Gastroesophageal sphincter (tissue), 4 donors: ENCODE measurements at regions not wholly inside any gene's neighbourhood (a gene's known extent, or its start where the extent isn't known, plus 50 kb on each side); places are given as distances from the start of the nearest gene placed in this dataset.

ENCODE experiments used
- ATAC-seq: fragments of 150-250 bp; one replicate; pipeline ENCODE4 v1.9.1; 2016; ENCODE audit warnings: mild to moderate bottlenecking, moderate library complexity
- H3K27ac ChIP-seq, 4 donors: fragments of 200-600 bp; sonication (generic) in 3 of 4; 1 replicate in 3 of 4; 2 replicates in 1 of 4; pipeline ENCODE4 v1.5.1; 2016 to 2019
- H3K27me3 ChIP-seq: fragments of 200-600 bp; sonication (generic); one replicate; pipeline ENCODE4 v1.5.1; 2019
- H3K36me3 ChIP-seq, 2 donors: fragments of 200-600 bp; sonication (generic); one replicate each; pipeline ENCODE4 v1.5.1; 2019; ENCODE audit warnings: control low read depth in 1 of 2
- H3K4me1 ChIP-seq, 3 donors: fragments of 200-600 bp; sonication (generic); 1 replicate in 2 of 3; 2 replicates in 1 of 3; pipeline ENCODE4 v1.5.1; 2016 to 2019; ENCODE audit warnings: control low read depth in 2 of 3
- H3K4me3 ChIP-seq, 2 donors: fragments of 200-600 bp; sonication (generic); one replicate each; pipeline ENCODE4 v1.5.1; 2019; ENCODE audit warnings: mild to moderate bottlenecking in 1 of 2, moderate library complexity in 1 of 2
- H3K9me3 ChIP-seq, 3 donors: fragments of 200-600 bp; sonication (generic); one replicate each; pipeline ENCODE4 v1.5.1; 2017 to 2019; ENCODE audit warnings: control low read depth in 2 of 3
- EP300 ChIP-seq: sonication (generic); formaldehyde crosslinking; IDR thresholded peaks from one replicate; pipeline ENCODE4 v1.6.1; 2017; ENCODE audit warnings: antibody characterized with exemption, mild to moderate bottlenecking
- POLR2A ChIP-seq, 2 donors: fragments of 450-650 bp; IDR thresholded peaks; one replicate each; pipeline ENCODE4 v1.6.1; 2017; ENCODE audit warnings: antibody characterized with exemption in 2 of 2, mild to moderate bottlenecking in 2 of 2, moderate library complexity in 1 of 2
- POLR2AphosphoS5 ChIP-seq: sonication (generic); formaldehyde crosslinking; IDR thresholded peaks from one replicate; pipeline ENCODE4 v1.6.1; 2017; ENCODE audit warnings: antibody characterized with exemption
- WGBS, 2 donors: methylation state at CpG; one replicate each; pipeline ENCODE4 v1.1.5; 2018; ENCODE audit warnings: low coverage in 1 of 2; 5-methylcytosine and 5-hydroxymethylcytosine counted together
- TF ChIP-seq, protein P1 (sequence below), 4 experiments: fragments of 200-600 bp in 2 of 4; fragments of 450-650 bp in 2 of 4; sonication (generic) in 1 of 4; IDR thresholded peaks; one replicate each; pipeline ENCODE4 v1.5.1; 2017 to 2019; ENCODE audit warnings: antibody characterized with exemption in 4 of 4, mild to moderate bottlenecking in 2 of 4, moderate library complexity in 2 of 4

DNA sequence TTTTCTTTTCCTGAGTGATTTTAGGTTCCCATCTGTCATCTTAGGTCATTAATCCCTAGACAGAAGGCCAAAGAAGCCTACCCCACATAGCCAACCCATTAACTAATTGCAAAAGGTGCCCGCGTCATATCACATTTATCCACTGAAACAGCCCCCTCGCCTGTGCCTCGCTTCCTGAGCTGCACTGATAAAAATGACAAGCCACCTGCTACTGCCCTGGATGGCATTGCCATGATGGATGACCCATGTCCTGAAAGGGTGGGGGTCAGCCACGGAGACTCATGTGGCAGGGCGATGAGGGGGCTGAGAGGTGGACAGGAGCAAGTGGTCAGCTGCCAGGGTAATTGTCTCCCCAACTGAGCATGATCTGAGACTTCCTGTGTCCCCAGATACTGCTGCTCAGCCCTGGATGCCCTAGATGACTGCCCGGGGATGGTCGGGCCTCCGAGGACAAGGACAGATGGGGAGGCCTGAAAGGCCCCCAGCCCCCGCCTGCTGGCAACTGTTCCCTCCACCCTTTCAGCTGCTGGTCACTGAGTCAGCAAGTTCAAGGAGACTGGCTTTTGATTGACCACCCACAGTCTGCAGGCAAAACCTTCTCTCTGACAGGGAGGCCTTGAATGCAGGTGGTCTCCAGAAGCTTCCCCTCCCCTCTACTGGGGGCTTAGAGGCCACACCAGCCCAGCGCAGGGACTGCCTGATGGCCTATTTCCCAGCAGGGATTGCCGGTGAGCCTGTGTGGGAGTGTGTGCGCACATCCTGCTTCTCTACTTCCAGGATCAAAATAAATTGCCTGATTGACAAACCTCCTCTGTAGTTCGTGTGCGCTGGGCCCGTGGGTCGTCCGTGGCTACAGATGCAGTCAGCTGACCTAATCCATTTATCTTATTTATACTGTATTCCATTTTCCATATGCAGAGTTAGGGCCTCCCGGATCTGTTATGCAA is 496.3 kb downstream of the BCOR start:
- TF ChIP-seq POLR2A (IDR thresholded peaks at IDR 0.05): no peak
- TF ChIP-seq POLR2AphosphoS5: no peak
- TF ChIP-seq, protein P1, sequence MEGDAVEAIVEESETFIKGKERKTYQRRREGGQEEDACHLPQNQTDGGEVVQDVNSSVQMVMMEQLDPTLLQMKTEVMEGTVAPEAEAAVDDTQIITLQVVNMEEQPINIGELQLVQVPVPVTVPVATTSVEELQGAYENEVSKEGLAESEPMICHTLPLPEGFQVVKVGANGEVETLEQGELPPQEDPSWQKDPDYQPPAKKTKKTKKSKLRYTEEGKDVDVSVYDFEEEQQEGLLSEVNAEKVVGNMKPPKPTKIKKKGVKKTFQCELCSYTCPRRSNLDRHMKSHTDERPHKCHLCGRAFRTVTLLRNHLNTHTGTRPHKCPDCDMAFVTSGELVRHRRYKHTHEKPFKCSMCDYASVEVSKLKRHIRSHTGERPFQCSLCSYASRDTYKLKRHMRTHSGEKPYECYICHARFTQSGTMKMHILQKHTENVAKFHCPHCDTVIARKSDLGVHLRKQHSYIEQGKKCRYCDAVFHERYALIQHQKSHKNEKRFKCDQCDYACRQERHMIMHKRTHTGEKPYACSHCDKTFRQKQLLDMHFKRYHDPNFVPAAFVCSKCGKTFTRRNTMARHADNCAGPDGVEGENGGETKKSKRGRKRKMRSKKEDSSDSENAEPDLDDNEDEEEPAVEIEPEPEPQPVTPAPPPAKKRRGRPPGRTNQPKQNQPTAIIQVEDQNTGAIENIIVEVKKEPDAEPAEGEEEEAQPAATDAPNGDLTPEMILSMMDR (IDR thresholded peaks at IDR 0.05): no peak
- no peak for TF ChIP-seq EP300
- Histone ChIP-seq H3K4me3 (no peak overlapping the region), H3K27ac (no peak overlapping the region), H3K27me3 (no peaks in the 10 kb centered on the region), H3K9me3 (no peaks in the 10 kb centered on the region), H3K36me3 (no peaks in the 10 kb centered on the region), H3K4me1 (peaks cover 0 to 7% (median 0%) of the 10 kb centered on the region in 3 donors)
- no peak for ATAC-seq
- WGBS, 2 donors: 55% methylated on average over 7 of the region's 19 CpGs; no CpG with 5 or more reads in 1 of the 2 donors

DNA sequence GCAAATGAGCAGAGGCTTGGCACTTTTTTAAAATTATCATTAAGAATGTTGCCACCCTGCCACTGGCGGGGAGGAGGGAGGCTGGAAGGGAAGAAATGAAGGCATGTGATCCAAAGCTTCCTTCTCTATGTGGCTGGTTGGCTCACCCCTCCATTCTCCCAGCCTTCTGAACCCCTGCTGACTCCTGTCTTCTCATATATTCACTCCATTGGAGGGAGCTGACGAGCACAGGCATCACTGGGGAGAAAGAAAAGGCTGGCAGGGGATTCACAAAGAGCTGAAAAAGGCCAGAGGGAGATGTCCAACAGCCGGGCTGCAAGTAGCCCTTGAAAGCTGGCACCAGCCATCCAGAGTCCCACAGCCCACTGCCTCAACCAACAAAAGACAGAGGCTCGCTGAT is 495.6 kb downstream of the BCOR start:
- ATAC-seq: no peak
- Histone ChIP-seq H3K27ac (no peak overlapping the region), H3K36me3 (no peaks in the 10 kb centered on the region), H3K9me3 (no peaks in the 10 kb centered on the region), H3K27me3 (no peaks in the 10 kb centered on the region), H3K4me1 (peaks cover 0 to 7% (median 0%) of the 10 kb centered on the region in 3 donors), H3K4me3 (no peak overlapping the region)
- 33 to 100% methylated on average over 1 of the region's 4 CpGs for WGBS, 2 donors
- TF ChIP-seq, protein P1 (IDR thresholded peaks at IDR 0.05): no peak
- TF ChIP-seq EP300 (no peak), POLR2AphosphoS5 (no peak), POLR2A (IDR thresholded peaks at IDR 0.05) (no peak)

DNA sequence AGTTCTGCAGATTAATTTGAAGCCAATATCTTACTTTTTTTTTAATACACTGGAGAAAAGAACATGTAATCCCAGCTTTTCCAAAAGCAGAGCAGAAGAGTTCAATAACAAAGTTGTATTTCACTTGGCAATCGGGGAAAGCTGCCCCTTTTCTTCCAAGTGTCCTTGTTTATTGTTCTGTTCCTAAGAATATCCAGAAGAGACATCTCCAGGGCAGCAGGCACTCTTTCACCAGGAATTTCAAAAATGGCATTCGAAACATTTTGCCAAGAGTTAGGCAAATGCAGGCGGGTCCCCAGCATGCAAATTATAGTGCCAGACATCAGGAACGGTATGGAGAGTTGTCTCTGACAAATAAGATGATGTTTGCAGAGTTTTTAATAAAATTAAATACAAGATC is 494.5 kb downstream of the BCOR start:
- TF ChIP-seq, protein P1 (IDR thresholded peaks at IDR 0.05): no peak
- TF ChIP-seq POLR2AphosphoS5 (no peak), POLR2A (IDR thresholded peaks at IDR 0.05) (no peak), EP300 (no peak)
- H3K27ac ChIP-seq: peak overlapping the region in 1 of 4 donors; percentile 47

DNA sequence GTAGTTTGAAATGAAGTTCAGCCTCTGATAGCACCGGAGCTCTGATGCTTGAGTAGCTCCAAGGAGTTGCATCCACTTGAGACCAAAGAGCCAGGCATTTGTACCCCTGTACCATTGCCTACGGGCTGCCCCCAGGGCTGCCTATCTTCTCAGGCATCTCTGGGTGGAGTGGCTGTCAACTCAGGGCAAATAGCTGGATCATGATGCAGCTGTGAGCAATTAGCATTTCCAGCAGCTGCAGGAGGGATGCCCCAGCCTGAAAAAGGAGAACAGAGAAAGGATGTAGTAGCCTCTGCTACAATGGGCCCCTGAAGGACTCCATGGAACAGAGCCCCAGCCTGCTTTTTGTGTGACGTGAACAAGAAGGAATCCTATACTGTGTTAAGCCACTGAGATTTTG is 492.6 kb downstream of the BCOR start:
- no peak overlapping the region for H3K27ac ChIP-seq
- no peaks in the 10 kb centered on the region for H3K27me3 ChIP-seq
- H3K9me3 ChIP-seq: no peaks in the 10 kb centered on the region
- ATAC-seq: no peak
- no peak overlapping the region for H3K4me3 ChIP-seq
- 57 to 63% methylated on average over 1 to 2 of the region's 3 CpGs for WGBS, 2 donors
- peaks cover 0 to 7% (median 0%) of the 10 kb centered on the region in 3 donors for H3K4me1 ChIP-seq
- no peaks in the 10 kb centered on the region for H3K36me3 ChIP-seq
- TF ChIP-seq POLR2A (IDR thresholded peaks at IDR 0.05): no peak
- TF ChIP-seq, protein P1 (IDR thresholded peaks at IDR 0.05): no peak
- no peak for TF ChIP-seq POLR2AphosphoS5
- TF ChIP-seq EP300: no peak

More for the DNA sequence above, 494.5 kb downstream of the BCOR start:
- Histone ChIP-seq H3K27me3 (no peaks in the 10 kb centered on the region), H3K9me3 (no peaks in the 10 kb centered on the region), H3K4me3 (no peak overlapping the region), H3K36me3 (no peaks in the 10 kb centered on the region), H3K4me1 (peaks cover 0 to 7% (median 0%) of the 10 kb centered on the region in 3 donors)
- 33% methylated on average over 3 of the region's 4 CpGs; no CpG with 5 or more reads in 1 of the 2 donors for WGBS, 2 donors
- ATAC-seq: peak; percentile 48

DNA sequence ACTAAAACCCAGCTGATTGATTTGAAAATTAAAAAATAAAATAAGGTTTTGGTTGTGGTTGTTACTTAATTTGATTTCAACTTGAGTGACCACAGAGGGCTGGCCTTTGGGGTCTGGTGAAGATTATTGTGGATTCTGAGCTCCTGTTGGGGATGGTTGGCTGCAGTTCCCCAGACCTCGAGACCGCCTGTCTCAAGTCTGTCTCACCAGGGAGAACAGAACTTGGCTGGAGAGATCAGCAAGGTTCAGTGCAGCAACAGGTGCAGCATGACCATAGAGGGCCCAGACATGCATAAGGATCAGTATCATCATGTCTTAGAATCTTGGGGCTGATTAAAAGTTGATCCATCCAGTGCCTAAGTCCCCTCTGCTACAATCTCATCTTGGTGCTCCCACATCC is 491.9 kb downstream of the BCOR start:
- Histone ChIP-seq H3K9me3 (no peaks in the 10 kb centered on the region), H3K4me1 (peaks cover 0 to 7% (median 0%) of the 10 kb centered on the region in 3 donors), H3K4me3 (no peak overlapping the region), H3K36me3 (no peaks in the 10 kb centered on the region), H3K27ac (no peak overlapping the region), H3K27me3 (no peaks in the 10 kb centered on the region)
- WGBS, 2 donors: 83 to 90% methylated on average over 1 to 2 of the region's 2 CpGs
- ATAC-seq: no peak
- TF ChIP-seq EP300 (no peak), POLR2AphosphoS5 (no peak), POLR2A (IDR thresholded peaks at IDR 0.05) (no peak)
- TF ChIP-seq, protein P1 (IDR thresholded peaks at IDR 0.05): no peak
